ENCODE measurements at regions not wholly inside any gene's neighbourhood (a gene's known extent, or its start where the extent isn't known, plus 50 kb on each side); places are given as distances from the start of the nearest gene placed in this dataset.

GRCh38 chr5:73378765-73379164 lies 69.8 kb downstream of the FOXD1 start:
- no peak for TF ChIP-seq CTCF (IDR thresholded peaks at IDR 0.05)
- TF ChIP-seq POLR2A (IDR thresholded peaks at IDR 0.05) = no peak
- no peak for DNase-seq (ENCODE audit: low spot score in 2 of 2)
- H3K4me3 ChIP-seq (ENCODE audit: low read depth, poor library complexity, severe bottlenecking) = no peak overlapping the region
- 85 to 96% methylated on average over 1 of the region's 1 CpG for WGBS, 2 donors
- intact Hi-C loops (cut with DNase I; ENCODE audit: low total_unique reads) = no loop called here

GRCh38 chr5:73378070-73378469 lies 70.5 kb downstream of the FOXD1 start:
- TF ChIP-seq CTCF (IDR thresholded peaks at IDR 0.05) = no peak
- TF ChIP-seq POLR2A (IDR thresholded peaks at IDR 0.05) = no peak
- intact Hi-C loops (cut with DNase I; ENCODE audit: low total_unique reads) = no loop called here
- H3K4me3 ChIP-seq (ENCODE audit: low read depth, poor library complexity, severe bottlenecking) = no peak overlapping the region
- WGBS, 2 donors = 53 to 60% methylated on average over 5 of the region's 5 CpGs
- no peak for DNase-seq (ENCODE audit: low spot score in 2 of 2)

- TF ChIP-seq CTCF (IDR thresholded peaks at IDR 0.05) = no peak
- TF ChIP-seq POLR2A (IDR thresholded peaks at IDR 0.05) = no peak
- intact Hi-C loops (cut with DNase I; ENCODE audit: low total_unique reads) = no loop called here
- no peak for DNase-seq (ENCODE audit: low spot score in 2 of 2)
- H3K4me3 ChIP-seq (ENCODE audit: low read depth, poor library complexity, severe bottlenecking) = no peak overlapping the region
- WGBS, 2 donors = 70 to 80% methylated on average over 3 of the region's 3 CpGs
These were observed 71.9 kb downstream of the FOXD1 start for GRCh38 chr5:73376618-73377170.

GRCh38 chr5:73375949-73376348 lies 72.6 kb downstream of the FOXD1 start:
- intact Hi-C loops (cut with DNase I; ENCODE audit: low total_unique reads) = no loop called here
- no peak overlapping the region for H3K4me3 ChIP-seq (ENCODE audit: low read depth, poor library complexity, severe bottlenecking)
- 85 to 94% methylated on average over 2 of the region's 2 CpGs for WGBS, 2 donors
- TF ChIP-seq CTCF (IDR thresholded peaks at IDR 0.05) = no peak
- TF ChIP-seq POLR2A (IDR thresholded peaks at IDR 0.05) = no peak
- DNase-seq (ENCODE audit: low spot score in 2 of 2) = no peak

- 87 to 90% methylated on average over 2 of the region's 2 CpGs for WGBS, 2 donors
- intact Hi-C loops (cut with DNase I; ENCODE audit: low total_unique reads) = no loop called here
- TF ChIP-seq POLR2A (IDR thresholded peaks at IDR 0.05) (no peak), CTCF (IDR thresholded peaks at IDR 0.05) (no peak)
These were observed 73.4 kb downstream of the FOXD1 start for GRCh38 chr5:73375191-73375545.

GRCh38 chr5:73374520-73375190 lies 73.9 kb downstream of the FOXD1 start:
- H3K4me3 ChIP-seq (ENCODE audit: low read depth, poor library complexity, severe bottlenecking) = no peak overlapping the region
- 67 to 73% methylated on average over 7 of the region's 7 CpGs for WGBS, 2 donors
- TF ChIP-seq POLR2A (IDR thresholded peaks at IDR 0.05) (no peak), CTCF (IDR thresholded peaks at IDR 0.05) (no peak)
- DNase-seq (ENCODE audit: low spot score in 2 of 2) = no peak
- intact Hi-C loops (cut with DNase I; ENCODE audit: low total_unique reads) = no loop called here

More at GRCh38 chr5:73375191-73375545, 73.4 kb downstream of the FOXD1 start:
- H3K4me3 ChIP-seq (ENCODE audit: low read depth, poor library complexity, severe bottlenecking) = no peak overlapping the region
- DNase-seq (ENCODE audit: low spot score in 2 of 2) = no peak
